ENCODE measurements at regions not wholly inside any gene's neighbourhood (a gene's known extent, or its start where the extent isn't known, plus 50 kb on each side); places are given as distances from the start of the nearest gene placed in this dataset.

DNA sequence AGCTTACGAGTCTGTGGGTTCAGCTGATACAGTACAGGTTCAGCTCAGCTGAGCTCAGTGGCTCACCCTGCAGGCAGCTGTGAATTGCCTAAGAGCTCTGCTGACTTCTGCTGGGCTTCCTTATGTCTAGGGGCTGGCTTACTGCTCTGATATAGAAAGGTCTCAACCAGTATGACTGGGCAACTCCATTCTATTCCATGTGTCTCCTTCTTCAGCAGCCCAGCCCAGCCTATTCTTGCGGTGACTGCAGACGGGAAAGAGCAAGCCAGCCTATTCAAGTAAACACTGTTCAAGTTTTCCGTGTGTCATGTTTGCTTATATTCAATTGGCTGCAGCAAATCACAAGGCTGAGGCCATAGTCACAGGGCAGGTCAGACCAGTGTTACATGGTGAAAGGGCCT lies 615.4 kb upstream of the ZFP42 start:
- no peak overlapping the region for H2BK5ac ChIP-seq (ENCODE audit: low read depth, low read length, poor library complexity, severe bottlenecking)
- TF ChIP-seq RAD21 (IDR thresholded peaks at IDR 0.05; ENCODE audit: low read length) = 0 out of 2 replicates have a peak, but pooled peaks have one; percentile 10
- TF ChIP-seq, protein P1, sequence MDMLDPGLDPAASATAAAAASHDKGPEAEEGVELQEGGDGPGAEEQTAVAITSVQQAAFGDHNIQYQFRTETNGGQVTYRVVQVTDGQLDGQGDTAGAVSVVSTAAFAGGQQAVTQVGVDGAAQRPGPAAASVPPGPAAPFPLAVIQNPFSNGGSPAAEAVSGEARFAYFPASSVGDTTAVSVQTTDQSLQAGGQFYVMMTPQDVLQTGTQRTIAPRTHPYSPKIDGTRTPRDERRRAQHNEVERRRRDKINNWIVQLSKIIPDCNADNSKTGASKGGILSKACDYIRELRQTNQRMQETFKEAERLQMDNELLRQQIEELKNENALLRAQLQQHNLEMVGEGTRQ (IDR thresholded peaks at IDR 0.05; ENCODE audit: low read depth, low read length) = no peak
- H3K14ac ChIP-seq (replicated peaks; ENCODE audit: low read depth, low read length) = no peak overlapping the region
- no peak overlapping the region for H2BK120ac ChIP-seq (ENCODE audit: low read depth, low read length)
- no peak overlapping the region for H2AK9ac ChIP-seq (replicated peaks; ENCODE audit: low read depth, low read length, poor library complexity)
- H3K4me1 ChIP-seq (ENCODE audit: control insufficient read depth, insufficient read depth, low read length) = no peaks in the 10 kb centered on the region
- no peak overlapping the region for H4K91ac ChIP-seq (ENCODE audit: insufficient read depth, low read depth, low read length)
- dilution Hi-C loops (cut with HindIII; ENCODE audit: low sequenced_read_pairs, unreplicated experiment) = no loop called here
- no peak overlapping the region; the same call in 1 of the 2 replicates for H2BK20ac ChIP-seq (ENCODE audit: low read depth, low read length)
- H3K23ac ChIP-seq (ENCODE audit: low read depth, low read length) = no peak overlapping the region
- H3K18ac ChIP-seq (ENCODE audit: low read depth, low read length) = no peak overlapping the region
- H4K20me1 ChIP-seq (ENCODE audit: insufficient read depth, low read length) = no peaks in the 10 kb centered on the region
- H3K27me3 ChIP-seq (ENCODE audit: control insufficient read depth, insufficient read depth, low read length) = no peaks in the 10 kb centered on the region
- H3K4ac ChIP-seq (ENCODE audit: low read depth, low read length) = no peak overlapping the region; the same call in 1 of the 2 replicates
- no peak overlapping the region for H2BK15ac ChIP-seq (ENCODE audit: low read depth, low read length)
- in situ Hi-C loops (cut with MboI; ENCODE audit: low sequenced_read_pairs) = no loop called here
- WGBS, 2 experiments (ENCODE audit: extremely low coverage in 2 of 2, insufficient read length in 1 of 2) = 92% methylated on average over 3 of the region's 4 CpGs; no CpG with 5 or more reads in 1 of the 2 experiments
- no peak overlapping the region for H2AFZ ChIP-seq (replicated peaks; ENCODE audit: low read length, poor library complexity)
- ChIA-PET POLR2A (ENCODE audit: unreplicated experiment) (no interaction called here), CTCF (no interaction called here)
- H3K36me3 ChIP-seq (ENCODE audit: control insufficient read depth, insufficient read depth, low read length) = no peaks in the 10 kb centered on the region
- H3K4me3 ChIP-seq (ENCODE audit: insufficient read depth, low read depth, low read length) = no peak overlapping the region
- H3K9me1 ChIP-seq (ENCODE audit: insufficient read depth, low read length) = no peaks in the 10 kb centered on the region
- no peak overlapping the region for H3K56ac ChIP-seq (ENCODE audit: extremely low read depth, insufficient read depth, low read length)
- no TSS peak for BruUV-seq (replicated peaks)
- DNase-seq = peak; percentile 15
- H3K27ac ChIP-seq (ENCODE audit: insufficient read depth, low read length) = no peak overlapping the region
- no peak overlapping the region for H3K4me2 ChIP-seq (ENCODE audit: low read depth, low read length)
- no peak overlapping the region for H3K9ac ChIP-seq (ENCODE audit: low read depth, low read length)
- H4K5ac ChIP-seq (ENCODE audit: low read depth, low read length) = no peak overlapping the region
- intact Hi-C loops (cut with micrococcal nuclease) = no loop called here
- H4K8ac ChIP-seq (ENCODE audit: low read depth in 2 of 2, low read length in 2 of 2) = no peak overlapping the region
- H3K9me3 ChIP-seq (ENCODE audit: control insufficient read depth, insufficient read depth, low read length) = no peaks in the 10 kb centered on the region
- no peaks in the 10 kb centered on the region for H3K79me1 ChIP-seq (ENCODE audit: low read depth in 1 of 2, low read length in 2 of 2)
- no peak for ATAC-seq (ENCODE audit: low read depth)
- no peak overlapping the region for H2AK5ac ChIP-seq (ENCODE audit: low read depth, low read length)
